ENCODE measurements at regions not wholly inside any gene's neighbourhood (a gene's known extent, or its start where the extent isn't known, plus 50 kb on each side); places are given as distances from the start of the nearest gene placed in this dataset.

DNA sequence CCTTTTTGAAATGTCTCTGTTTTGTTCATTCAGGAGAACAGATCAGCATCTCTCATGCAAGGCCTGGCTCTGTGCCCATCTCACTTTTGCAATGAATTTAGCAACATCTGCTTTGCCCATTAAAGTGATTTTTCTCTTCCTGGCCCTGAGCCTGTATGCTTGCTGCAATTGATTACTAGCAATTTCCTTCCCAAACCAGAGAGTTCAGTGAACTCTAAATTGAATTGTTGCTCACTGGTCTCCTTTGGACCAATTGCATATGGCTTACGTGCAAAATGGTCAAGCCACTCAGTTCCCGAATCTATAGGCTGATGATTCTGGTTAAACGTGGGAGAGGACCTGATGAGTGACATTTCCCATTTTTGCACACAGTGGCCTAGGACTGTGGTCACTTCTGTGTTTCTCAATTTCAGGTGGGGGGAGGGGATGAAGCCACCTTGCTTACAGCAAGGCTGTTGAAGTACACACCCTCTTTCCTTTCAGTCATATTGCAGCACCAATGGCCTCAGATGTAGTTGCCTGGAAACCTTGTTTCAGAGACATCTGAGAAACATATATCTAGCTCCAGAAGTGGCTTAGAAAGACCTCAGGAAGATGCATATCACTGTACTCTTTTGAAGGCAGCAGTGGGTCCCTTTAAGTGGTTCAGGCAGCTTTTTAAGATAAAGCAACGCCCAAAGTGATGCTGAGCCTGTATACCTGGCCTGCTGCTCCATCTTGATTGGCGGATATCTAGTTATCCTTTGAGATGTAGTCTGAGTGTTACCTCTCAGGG is 201.4 kb downstream of the PTEN start:
- H3K27ac ChIP-seq: no peak overlapping the region
- no peak for TF ChIP-seq ZFX (IDR thresholded peaks at IDR 0.05; ENCODE audit: borderline replicate concordance)
- TF ChIP-seq, protein P1, sequence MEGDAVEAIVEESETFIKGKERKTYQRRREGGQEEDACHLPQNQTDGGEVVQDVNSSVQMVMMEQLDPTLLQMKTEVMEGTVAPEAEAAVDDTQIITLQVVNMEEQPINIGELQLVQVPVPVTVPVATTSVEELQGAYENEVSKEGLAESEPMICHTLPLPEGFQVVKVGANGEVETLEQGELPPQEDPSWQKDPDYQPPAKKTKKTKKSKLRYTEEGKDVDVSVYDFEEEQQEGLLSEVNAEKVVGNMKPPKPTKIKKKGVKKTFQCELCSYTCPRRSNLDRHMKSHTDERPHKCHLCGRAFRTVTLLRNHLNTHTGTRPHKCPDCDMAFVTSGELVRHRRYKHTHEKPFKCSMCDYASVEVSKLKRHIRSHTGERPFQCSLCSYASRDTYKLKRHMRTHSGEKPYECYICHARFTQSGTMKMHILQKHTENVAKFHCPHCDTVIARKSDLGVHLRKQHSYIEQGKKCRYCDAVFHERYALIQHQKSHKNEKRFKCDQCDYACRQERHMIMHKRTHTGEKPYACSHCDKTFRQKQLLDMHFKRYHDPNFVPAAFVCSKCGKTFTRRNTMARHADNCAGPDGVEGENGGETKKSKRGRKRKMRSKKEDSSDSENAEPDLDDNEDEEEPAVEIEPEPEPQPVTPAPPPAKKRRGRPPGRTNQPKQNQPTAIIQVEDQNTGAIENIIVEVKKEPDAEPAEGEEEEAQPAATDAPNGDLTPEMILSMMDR (IDR thresholded peaks at IDR 0.05): no peak

DNA sequence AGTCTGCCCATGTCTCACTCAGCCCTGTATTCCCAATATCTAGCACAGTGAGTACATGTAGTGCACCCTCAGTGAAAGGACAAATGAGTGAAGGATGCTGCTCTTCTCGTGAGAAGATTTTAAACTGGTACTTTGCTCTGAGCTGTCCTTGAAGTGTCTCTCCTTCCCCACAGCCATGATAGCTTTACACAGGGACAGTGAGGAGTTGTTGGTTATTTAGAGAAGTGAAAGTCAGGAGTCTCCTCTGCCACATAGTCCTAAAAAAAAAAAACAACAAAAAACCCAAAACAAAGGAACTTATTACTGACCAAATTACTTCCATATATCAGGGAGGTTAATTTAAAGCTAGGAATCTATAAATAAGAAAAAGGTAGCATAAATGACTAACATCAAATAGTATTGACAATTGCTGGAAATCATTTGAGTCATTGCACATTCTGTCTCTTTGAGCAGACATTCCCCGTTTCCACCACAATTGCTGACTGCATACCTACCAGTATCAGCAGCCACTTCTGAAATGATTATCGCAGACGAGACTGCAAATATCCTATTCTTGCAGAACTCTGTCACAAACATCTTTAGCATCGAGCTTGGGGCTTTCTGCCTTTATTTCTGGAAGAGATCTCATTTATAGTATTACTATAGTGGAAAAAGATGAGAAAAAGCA is 202.1 kb downstream of the PTEN start:
- H3K27ac ChIP-seq: no peak overlapping the region
- TF ChIP-seq ZFX (IDR thresholded peaks at IDR 0.05; ENCODE audit: borderline replicate concordance): no peak
- TF ChIP-seq, protein P1 (IDR thresholded peaks at IDR 0.05): no peak

DNA sequence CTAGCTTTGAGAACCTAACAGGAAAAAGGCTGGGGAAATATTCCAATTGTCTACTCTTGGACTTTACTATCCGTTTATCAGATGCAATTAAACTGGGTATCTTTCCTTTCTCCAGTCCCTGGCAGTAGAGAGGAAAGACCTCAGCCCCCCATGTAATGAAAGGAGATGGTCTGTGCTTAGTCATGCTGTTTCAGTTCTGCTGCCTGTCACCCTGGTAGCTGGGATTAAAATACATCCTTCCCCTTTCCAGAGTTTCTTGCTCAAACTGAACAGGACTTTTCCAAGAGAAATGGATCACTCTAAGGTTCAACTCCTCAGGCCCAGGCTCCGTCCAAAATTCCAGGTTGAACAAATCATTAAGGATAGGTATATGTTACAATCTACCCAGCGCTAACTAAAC is 202.9 kb downstream of the PTEN start:
- TF ChIP-seq, protein P1 (IDR thresholded peaks at IDR 0.05): no peak
- no peak for TF ChIP-seq ZFX (IDR thresholded peaks at IDR 0.05; ENCODE audit: borderline replicate concordance)
- H3K27ac ChIP-seq: no peak overlapping the region

DNA sequence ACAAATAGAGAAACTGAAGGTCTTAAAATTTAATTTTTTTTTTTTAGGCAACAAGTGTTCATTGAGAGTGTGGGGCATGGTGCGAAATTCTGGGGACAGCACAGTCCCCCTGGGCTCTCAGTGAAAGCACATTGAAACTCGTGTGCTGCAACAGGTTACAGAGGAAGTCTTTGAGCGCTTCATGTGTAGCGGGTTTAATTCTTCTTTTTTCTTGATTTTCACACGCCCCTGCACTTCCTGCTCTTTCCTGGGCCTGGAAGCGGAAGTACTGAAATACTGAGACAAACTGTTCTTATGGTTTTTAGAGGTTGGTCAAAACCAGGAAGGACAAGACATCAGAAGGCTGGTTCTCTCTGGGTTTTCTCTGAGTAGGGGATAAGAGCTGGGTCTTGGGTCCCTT is 203.5 kb downstream of the PTEN start:
- TF ChIP-seq, protein P1 (IDR thresholded peaks at IDR 0.05): no peak
- TF ChIP-seq ZFX (IDR thresholded peaks at IDR 0.05; ENCODE audit: borderline replicate concordance): no peak
- no peak overlapping the region for H3K27ac ChIP-seq

DNA sequence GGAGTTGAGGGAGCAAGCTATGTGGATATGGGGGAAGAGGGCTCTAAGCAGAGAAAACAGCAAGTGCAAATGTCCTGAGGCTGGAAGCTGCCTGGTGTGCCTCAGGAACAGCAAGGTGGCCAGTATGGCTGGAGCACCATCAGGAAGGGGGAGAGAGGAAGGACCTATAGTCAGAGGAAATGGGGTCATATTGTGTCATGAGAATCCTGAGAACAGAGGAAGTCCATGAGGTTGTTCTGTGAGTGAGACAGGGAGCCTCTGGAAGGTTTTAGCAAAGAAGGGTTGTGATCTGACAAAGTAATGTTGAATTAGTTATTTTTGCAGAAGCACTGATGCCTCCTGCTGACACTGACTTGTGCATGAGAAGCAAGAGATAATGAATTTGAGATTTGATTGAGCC is 204.3 kb downstream of the PTEN start:
- TF ChIP-seq ZFX (IDR thresholded peaks at IDR 0.05; ENCODE audit: borderline replicate concordance): no peak
- TF ChIP-seq, protein P1 (IDR thresholded peaks at IDR 0.05): no peak
- H3K27ac ChIP-seq: no peak overlapping the region

DNA sequence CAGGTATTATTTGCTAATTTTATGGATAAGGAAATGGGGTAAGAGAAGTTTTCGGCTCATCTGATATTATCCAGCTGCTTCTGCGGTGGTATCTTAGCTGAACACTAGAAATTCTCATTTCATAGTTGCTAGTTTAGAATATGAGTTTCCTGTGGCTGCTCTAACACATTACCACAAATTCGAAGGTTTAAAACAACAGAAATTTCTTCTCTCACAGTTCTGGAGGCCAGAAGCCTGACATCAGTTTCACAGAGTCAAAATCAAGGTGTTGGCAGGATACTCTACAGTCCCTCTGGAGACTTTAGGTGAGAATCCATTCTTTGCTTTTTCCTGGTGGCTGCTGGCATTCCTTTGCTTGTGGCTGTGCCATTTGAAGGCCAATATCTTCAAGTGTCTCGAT is 205.9 kb downstream of the PTEN start:
- H3K27ac ChIP-seq: no peak overlapping the region
- TF ChIP-seq, protein P1 (IDR thresholded peaks at IDR 0.05): no peak
- TF ChIP-seq ZFX (IDR thresholded peaks at IDR 0.05; ENCODE audit: borderline replicate concordance): no peak

All from 22Rv1 (cell line).